Heart left ventricle (tissue), 16 donors: ENCODE measurements at regions not wholly inside any gene's neighbourhood (a gene's known extent, or its start where the extent isn't known, plus 50 kb on each side); places are given as distances from the start of the nearest gene placed in this dataset.

ENCODE experiments used
- ATAC-seq, 4 donors: fragments of 200-7000 bp; cut with Tn5 transposase; one replicate each; pipeline ENCODE4 v1.9.1; 2020 to 2022; ENCODE audit warnings: moderate library complexity in 4 of 4, mild to moderate bottlenecking in 3 of 4, moderate number of reproducible peaks in 1 of 4
- DNase-seq, 5 donors: peaks; one replicate each; pipeline ENCODE4 v3.0.0-alpha.2; 2020
- H3K27ac ChIP-seq, 12 donors: fragments of 200-600 bp; sonication (generic) in 4 of 12; one replicate each; pipeline versions ENCODE4 v1.5.0 to v1.8.0; 2016 to 2022; ENCODE audit warnings: mild to moderate bottlenecking in 2 of 12
- H3K27me3 ChIP-seq, 9 donors: fragments of 200-600 bp; sonication (generic) in 2 of 9; one replicate each; pipeline versions ENCODE4 v1.5.1 to v1.8.0; 2016 to 2022; ENCODE audit warnings: mild to moderate bottlenecking in 3 of 9
- H3K36me3 ChIP-seq, 9 donors: fragments of 200-600 bp; sonication (generic) in 2 of 9; one replicate each; pipeline versions ENCODE4 v1.5.0 to v1.8.0; 2018 to 2022; ENCODE audit warnings: mild to moderate bottlenecking in 2 of 9
- H3K4me1 ChIP-seq, 12 donors: fragments of 200-600 bp; sonication (generic) in 4 of 12; one replicate each; pipeline versions ENCODE4 v1.5.0 to v1.8.0; 2016 to 2022; ENCODE audit warnings: mild to moderate bottlenecking in 3 of 12
- H3K4me3 ChIP-seq, 12 donors: fragments of 200-600 bp; sonication (generic) in 4 of 12; one replicate each; pipeline versions ENCODE4 v1.5.0 to v1.8.0; 2017 to 2022; ENCODE audit warnings: mild to moderate bottlenecking in 9 of 12, moderate library complexity in 4 of 12
- H3K9me3 ChIP-seq, 12 donors: fragments of 200-600 bp; sonication (generic) in 4 of 12; one replicate each; pipeline versions ENCODE4 v1.5.0 to v1.8.0; 2016 to 2022; ENCODE audit warnings: mild to moderate bottlenecking in 1 of 12
- CTCF ChIP-seq, 12 donors: fragments of 200-600 bp; sonication (generic) in 4 of 12; IDR thresholded peaks; one replicate each; pipeline versions ENCODE4 v1.5.0 to v1.8.0; 2018 to 2022; ENCODE audit warnings: antibody characterized with exemption in 12 of 12, mild to moderate bottlenecking in 5 of 12
- POLR2A ChIP-seq, 2 donors: fragments of 450-650 bp; IDR thresholded peaks; one replicate each; pipeline ENCODE4 v1.6.1; 2017; ENCODE audit warnings: antibody characterized with exemption in 2 of 2, mild to moderate bottlenecking in 2 of 2, moderate library complexity in 2 of 2
- WGBS, 4 donors: extraction: QIAGEN DNeasy Blood & Tissue Kit in 2 of 4; methylation state at CpG; one replicate each; pipeline versions ENCODE4 v1.1.5 to v1.1.7; 2013 to 2018; 5-methylcytosine and 5-hydroxymethylcytosine counted together
- intact Hi-C, 10 donors: fragments of 100-400 bp; cut with DNase I; formaldehyde crosslinking; loops; one replicate each; pipeline versions ENCODE4 v1.11.1 to v1.14.2; 2022
- donor health status: ischemic (EF 13 %, LVEDD 7.1; RV severe dilation, severe dysfunction).
- donor health status: healthy with polysubstance abuse.
- donor health status: DM: no; HTN: yes; CAD: no.
- donor health status: DM: no; HTN: no; CAD: no.
- donor health status: ischemic (EF 25% LVEDD 6.9; RV normal size, moderate dysfunction).
- donor health status: ischemic (EF 25% LVEDD 5.7; RV mildly dilated, moderate dysfunction).
- donor health status: healthy.
- donor health status: DM: yes; HTN: yes; CAD: no.
- donor health status: ischemic (EF 35%, LVEDD 5.7; RV mildly dilated, moderate dysfunction).
- donor health status: nonischemic (EF 11% LVEDD 7.7; RV severe dilation, severe dysfunction).
- donor health status: DM: yes; HTN: yes; CAD: no.
- donor health status: PGD.
- donor health status: ischemic (EF 29% LVEDD 5.4; RV normal size, mild dysfunction).
- donor health status: nonischemic (EF 23%, LVEDD 6.1; RV moderate dilation, normal function).

GRCh38 chr19:29397748-29398147, 128.0 kb upstream of the VSTM2B start:
- no peaks in the 10 kb centered on the region for H3K9me3 ChIP-seq
- intact Hi-C loops: no loop called here
- no peak overlapping the region for H3K4me3 ChIP-seq
- H3K4me1 ChIP-seq: no peaks in the 10 kb centered on the region
- no peaks in the 10 kb centered on the region for H3K36me3 ChIP-seq
- peaks cover 0 to 32% (median 0%) of the 10 kb centered on the region in 9 donors for H3K27me3 ChIP-seq
- DNase-seq (no peak), ATAC-seq (no peak)
- 67 to 77% (median 72%) methylated on average over 6 to 7 of the region's 7 CpGs; no CpG with 5 or more reads in 1 of the 4 donors for WGBS, 4 donors
- no peak overlapping the region for H3K27ac ChIP-seq
- TF ChIP-seq POLR2A (IDR thresholded peaks at IDR 0.05): no peak
- no peak for TF ChIP-seq CTCF (IDR thresholded peaks at IDR 0.05)

- no peak for ATAC-seq
These were observed 126.0 kb upstream of the VSTM2B start for GRCh38 chr19:29399804-29400203.

GRCh38 chr19:29400917-29401711, 124.7 kb upstream of the VSTM2B start:
- no peak for TF ChIP-seq CTCF (IDR thresholded peaks at IDR 0.05)
- Histone ChIP-seq H3K9me3 (no peaks in the 10 kb centered on the region), H3K36me3 (no peaks in the 10 kb centered on the region), H3K4me3 (no peak overlapping the region), H3K27ac (no peak overlapping the region), H3K27me3 (peaks cover 0 to 36% (median 0%) of the 10 kb centered on the region in 9 donors), H3K4me1 (peaks cover 0 to 9% (median 0%) of the 10 kb centered on the region in 12 donors)
- intact Hi-C loops: no loop called here
- DNase-seq: no peak
- ATAC-seq: no peak
- WGBS, 4 donors: 70 to 75% (median 73%) methylated on average over 20 to 23 of the region's 23 CpGs

More at GRCh38 chr19:29399804-29400203, 126.0 kb upstream of the VSTM2B start:
- H3K36me3 ChIP-seq: no peaks in the 10 kb centered on the region
- peaks cover 0 to 33% (median 0%) of the 10 kb centered on the region in 9 donors for H3K27me3 ChIP-seq
- no peak for DNase-seq
- peaks cover 0 to 3% (median 0%) of the 10 kb centered on the region in 12 donors for H3K4me1 ChIP-seq
- no peak overlapping the region for H3K27ac ChIP-seq
- H3K9me3 ChIP-seq: no peaks in the 10 kb centered on the region
- intact Hi-C loops: no loop called here
- no peak overlapping the region for H3K4me3 ChIP-seq
- WGBS, 4 donors: 44 to 47% (median 45%) methylated on average over 8 of the region's 8 CpGs
- TF ChIP-seq POLR2A (IDR thresholded peaks at IDR 0.05): no peak
- no peak for TF ChIP-seq CTCF (IDR thresholded peaks at IDR 0.05)

GRCh38 chr19:29401712-29402421, 123.9 kb upstream of the VSTM2B start:
- DNase-seq: no peak
- no peak for ATAC-seq
- TF ChIP-seq POLR2A (IDR thresholded peaks at IDR 0.05) (no peak), CTCF (IDR thresholded peaks at IDR 0.05) (no peak)
- Histone ChIP-seq H3K9me3 (no peaks in the 10 kb centered on the region), H3K27ac (no peak overlapping the region), H3K4me3 (no peak overlapping the region), H3K4me1 (peaks cover 0 to 9% (median 0%) of the 10 kb centered on the region in 12 donors), H3K27me3 (peaks cover 0 to 32% (median 0%) of the 10 kb centered on the region in 9 donors), H3K36me3 (no peaks in the 10 kb centered on the region)
- WGBS, 4 donors: 65 to 76% (median 71%) methylated on average over 14 of the region's 14 CpGs
- intact Hi-C loops: no loop called here
